SU-DHL-6 (cell line): ENCODE measurements at regions not wholly inside any gene's neighbourhood (a gene's known extent, or its start where the extent isn't known, plus 50 kb on each side); places are given as distances from the start of the nearest gene placed in this dataset.

Experiments
- EZH2phosphoT487 ChIP-seq: fragments of 200-600 bp; sonication (generic), shearing (Covaris generic); conservative IDR thresholded peaks from 2 replicates; pipeline ENCODE4 v1.6.1; 2018; ENCODE audit warnings: mild to moderate bottlenecking, antibody characterized with exemption, low read length, moderate library complexity, mixed read lengths
- TF ChIP-seq, protein P1 (sequence below): fragments of 200-600 bp; sonication (generic); IDR thresholded peaks from one replicate; pipeline ENCODE4 v1.5.1; 2017; ENCODE audit warnings: antibody characterized with exemption, mild to moderate bottlenecking, low read length, moderate library complexity; ENCODE audit not compliant: insufficient read depth, poor library complexity, severe bottlenecking

GRCh38 chr2:41400088-41400665 is 647.6 kb upstream of the PKDCC start:
- TF ChIP-seq EZH2phosphoT487, result no peak
- TF ChIP-seq, protein P1, sequence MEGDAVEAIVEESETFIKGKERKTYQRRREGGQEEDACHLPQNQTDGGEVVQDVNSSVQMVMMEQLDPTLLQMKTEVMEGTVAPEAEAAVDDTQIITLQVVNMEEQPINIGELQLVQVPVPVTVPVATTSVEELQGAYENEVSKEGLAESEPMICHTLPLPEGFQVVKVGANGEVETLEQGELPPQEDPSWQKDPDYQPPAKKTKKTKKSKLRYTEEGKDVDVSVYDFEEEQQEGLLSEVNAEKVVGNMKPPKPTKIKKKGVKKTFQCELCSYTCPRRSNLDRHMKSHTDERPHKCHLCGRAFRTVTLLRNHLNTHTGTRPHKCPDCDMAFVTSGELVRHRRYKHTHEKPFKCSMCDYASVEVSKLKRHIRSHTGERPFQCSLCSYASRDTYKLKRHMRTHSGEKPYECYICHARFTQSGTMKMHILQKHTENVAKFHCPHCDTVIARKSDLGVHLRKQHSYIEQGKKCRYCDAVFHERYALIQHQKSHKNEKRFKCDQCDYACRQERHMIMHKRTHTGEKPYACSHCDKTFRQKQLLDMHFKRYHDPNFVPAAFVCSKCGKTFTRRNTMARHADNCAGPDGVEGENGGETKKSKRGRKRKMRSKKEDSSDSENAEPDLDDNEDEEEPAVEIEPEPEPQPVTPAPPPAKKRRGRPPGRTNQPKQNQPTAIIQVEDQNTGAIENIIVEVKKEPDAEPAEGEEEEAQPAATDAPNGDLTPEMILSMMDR, result peak; percentile 25
